ENCODE measurements at regions not wholly inside any gene's neighbourhood (a gene's known extent, or its start where the extent isn't known, plus 50 kb on each side); places are given as distances from the start of the nearest gene placed in this dataset.

DNA sequence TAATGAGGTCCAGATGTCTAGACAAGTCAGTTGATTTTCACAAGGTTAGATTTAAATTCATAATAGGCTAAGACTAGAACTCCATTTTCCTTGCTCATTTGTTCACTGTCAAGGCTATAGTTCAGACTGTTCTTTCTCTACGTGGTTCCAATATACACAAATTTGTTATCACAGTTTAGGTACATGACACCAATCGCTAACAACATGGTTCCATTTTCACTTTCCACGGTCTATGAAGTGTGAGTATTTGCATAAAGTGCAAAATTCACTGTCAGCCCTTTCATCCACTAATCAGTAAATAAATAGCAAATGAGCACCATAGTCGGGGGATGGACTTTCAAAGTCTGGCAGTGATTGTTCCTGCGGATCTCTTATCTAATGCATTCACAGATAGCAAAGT, 315.7 kb upstream of the SPOCK3 start:
- peaks cover 3% of the 10 kb centered on the region for H3K9me3 Mint-ChIP-seq
- H3K4me3 Mint-ChIP-seq = no peak overlapping the region
- no peaks in the 10 kb centered on the region for H3K27me3 Mint-ChIP-seq
- no peak for ATAC-seq (ENCODE audit: low read depth)
- H3K4me1 Mint-ChIP-seq = no peaks in the 10 kb centered on the region
- H3K27ac Mint-ChIP-seq = no peak overlapping the region
- no peak for DNase-seq (ENCODE audit: low spot score in 2 of 2)
- no peaks in the 10 kb centered on the region for H3K36me3 Mint-ChIP-seq

DNA sequence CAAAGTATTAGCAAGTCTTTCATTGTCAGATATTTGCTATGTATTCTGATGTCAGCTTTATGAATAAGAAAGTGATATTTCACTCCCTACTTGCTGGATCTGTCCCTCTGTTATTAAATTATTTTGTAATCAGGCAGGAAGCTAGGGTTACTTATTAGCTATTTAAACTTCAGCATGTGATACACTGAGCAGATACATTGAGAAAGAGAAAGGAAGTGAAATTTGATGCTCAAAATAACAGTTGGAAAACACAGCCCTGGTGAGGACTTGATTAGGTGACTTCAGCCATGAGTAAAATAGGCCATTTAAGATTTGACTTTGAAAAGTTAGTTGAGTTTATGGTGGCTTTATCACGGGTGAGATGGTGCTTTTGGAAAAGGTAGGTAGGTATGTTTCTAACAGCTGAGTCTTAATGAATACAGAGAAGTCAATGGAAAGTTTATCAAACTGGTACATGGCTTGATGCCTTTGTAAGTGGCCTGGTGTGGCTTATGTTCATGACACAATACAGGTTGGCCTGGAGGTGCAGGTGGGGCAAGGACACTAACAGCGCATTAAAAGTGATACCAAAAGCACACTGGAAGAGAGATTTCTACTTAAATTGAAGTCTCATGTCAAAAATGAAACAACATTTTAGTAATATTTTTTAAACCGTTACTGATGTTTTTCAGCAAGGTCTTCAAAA, 321.2 kb upstream of the SPOCK3 start:
- Mint-ChIP-seq H3K27ac (no peak overlapping the region), H3K4me1 (no peaks in the 10 kb centered on the region), H3K4me3 (no peak overlapping the region), H3K27me3 (no peaks in the 10 kb centered on the region), H3K9me3 (peaks cover 6% of the 10 kb centered on the region), H3K36me3 (no peaks in the 10 kb centered on the region)
- DNase-seq (ENCODE audit: low spot score in 2 of 2) = no peak
- no peak for ATAC-seq (ENCODE audit: low read depth)

- DNase-seq (ENCODE audit: low spot score in 2 of 2) (no peak), ATAC-seq (ENCODE audit: low read depth) (no peak)
- no peaks in the 10 kb centered on the region for H3K36me3 Mint-ChIP-seq
- no peaks in the 10 kb centered on the region for H3K27me3 Mint-ChIP-seq
- no peak overlapping the region for H3K27ac Mint-ChIP-seq
- no peaks in the 10 kb centered on the region for H3K4me1 Mint-ChIP-seq
- peaks cover 3% of the 10 kb centered on the region for H3K9me3 Mint-ChIP-seq
- H3K4me3 Mint-ChIP-seq = no peak overlapping the region
Observed at GRCh38 chr4:167578906-167579305, 344.6 kb upstream of the SPOCK3 start.

GRCh38 chr4:167581449-167581965, 347.2 kb upstream of the SPOCK3 start:
- Mint-ChIP-seq H3K36me3 (no peaks in the 10 kb centered on the region), H3K27me3 (no peaks in the 10 kb centered on the region), H3K27ac (no peak overlapping the region)

DNA sequence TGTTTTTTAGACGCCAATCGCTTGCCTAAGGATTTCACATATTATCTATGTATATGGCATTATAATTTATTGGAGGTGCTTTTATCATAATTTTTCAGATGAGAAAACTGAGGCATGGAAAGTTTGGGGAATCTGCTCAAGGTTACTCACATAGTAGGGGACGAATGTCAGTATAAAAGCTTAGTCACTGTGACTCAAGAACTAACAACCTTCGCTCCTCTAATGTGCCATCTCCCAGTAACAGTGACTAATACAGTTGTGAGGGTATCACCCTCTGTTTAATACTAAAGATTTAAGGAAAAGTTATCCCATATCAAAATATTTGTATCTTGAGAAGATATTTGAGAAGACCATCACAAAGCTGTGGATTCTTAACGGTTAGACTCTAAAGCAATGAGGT, 353.1 kb upstream of the SPOCK3 start:
- Mint-ChIP-seq H3K27ac (no peak overlapping the region), H3K36me3 (no peaks in the 10 kb centered on the region), H3K9me3 (peaks cover 5% of the 10 kb centered on the region), H3K4me1 (no peaks in the 10 kb centered on the region), H3K4me3 (no peak overlapping the region), H3K27me3 (no peaks in the 10 kb centered on the region)
- ATAC-seq (ENCODE audit: low read depth) (no peak), DNase-seq (ENCODE audit: low spot score in 2 of 2) (no peak)

More at GRCh38 chr4:167581449-167581965, 347.2 kb upstream of the SPOCK3 start:
- Mint-ChIP-seq H3K4me3 (no peak overlapping the region), H3K4me1 (no peaks in the 10 kb centered on the region), H3K9me3 (peaks cover 6% of the 10 kb centered on the region)
- ATAC-seq (ENCODE audit: low read depth) = no peak
- DNase-seq (ENCODE audit: low spot score in 2 of 2) = no peak

GRCh38 chr4:167595898-167596297, 361.6 kb upstream of the SPOCK3 start:
- Mint-ChIP-seq H3K27me3 (no peaks in the 10 kb centered on the region), H3K36me3 (no peaks in the 10 kb centered on the region), H3K9me3 (peaks cover 2% of the 10 kb centered on the region), H3K27ac (no peak overlapping the region), H3K4me1 (no peaks in the 10 kb centered on the region), H3K4me3 (no peak overlapping the region)
- DNase-seq (ENCODE audit: low spot score in 2 of 2) (no peak), ATAC-seq (ENCODE audit: low read depth) (no peak)

DNA sequence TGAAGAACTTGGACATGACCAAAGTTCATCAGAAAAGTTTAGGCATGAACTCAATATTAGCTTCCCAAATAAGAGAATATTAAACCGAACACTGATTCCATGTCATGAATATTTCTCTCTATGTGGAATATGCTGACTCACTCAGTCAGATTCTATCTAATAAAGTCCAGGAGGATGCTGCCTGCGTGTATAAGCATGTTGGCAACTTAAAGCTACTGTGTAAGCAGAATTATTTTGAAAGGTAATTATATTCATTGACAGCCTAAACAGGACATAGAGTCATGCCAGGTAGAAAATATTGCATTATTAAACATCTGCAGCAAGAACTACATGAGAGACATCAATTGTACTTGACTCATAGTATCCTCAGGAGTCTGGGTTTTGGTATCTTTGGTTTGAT, 367.9 kb upstream of the SPOCK3 start:
- DNase-seq (ENCODE audit: low spot score in 2 of 2) = no peak
- no peak overlapping the region for H3K4me3 Mint-ChIP-seq
- no peaks in the 10 kb centered on the region for H3K27me3 Mint-ChIP-seq
- H3K9me3 Mint-ChIP-seq = peaks cover 2% of the 10 kb centered on the region
- H3K4me1 Mint-ChIP-seq = no peaks in the 10 kb centered on the region
- no peak for ATAC-seq (ENCODE audit: low read depth)
- no peaks in the 10 kb centered on the region for H3K36me3 Mint-ChIP-seq
- no peak overlapping the region for H3K27ac Mint-ChIP-seq

DNA sequence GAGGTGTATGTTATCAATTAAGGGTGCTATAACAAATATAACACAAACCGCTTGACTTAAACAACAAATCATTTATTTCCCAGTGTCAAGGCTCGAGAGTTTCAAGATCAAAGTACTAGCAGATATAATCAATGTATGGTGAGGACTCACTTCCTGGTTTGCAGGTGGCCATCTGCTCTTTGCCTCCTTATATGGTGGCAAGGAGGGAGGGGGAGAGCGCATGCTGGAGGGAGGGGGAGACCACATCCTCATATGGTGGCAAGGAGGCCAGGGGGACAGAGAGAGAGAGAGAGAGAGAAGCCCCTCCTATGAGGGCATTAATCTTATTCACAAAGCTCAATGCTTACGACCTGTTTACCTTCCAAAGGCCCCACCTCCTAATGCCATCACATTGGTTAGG, 372.3 kb upstream of the SPOCK3 start:
- Mint-ChIP-seq H3K27me3 (no peaks in the 10 kb centered on the region), H3K27ac (no peak overlapping the region), H3K4me1 (no peaks in the 10 kb centered on the region), H3K9me3 (peaks cover 2% of the 10 kb centered on the region), H3K4me3 (no peak overlapping the region), H3K36me3 (no peaks in the 10 kb centered on the region)
- DNase-seq (ENCODE audit: low spot score in 2 of 2) (no peak), ATAC-seq (ENCODE audit: low read depth) (no peak)

GRCh38 chr4:167613381-167613780, 379.1 kb upstream of the SPOCK3 start:
- peaks cover 3% of the 10 kb centered on the region for H3K9me3 Mint-ChIP-seq
- no peak for ATAC-seq (ENCODE audit: low read depth)
- DNase-seq (ENCODE audit: low spot score in 2 of 2) = no peak
- no peak overlapping the region for H3K27ac Mint-ChIP-seq
- no peaks in the 10 kb centered on the region for H3K27me3 Mint-ChIP-seq
- H3K4me1 Mint-ChIP-seq = no peaks in the 10 kb centered on the region
- H3K4me3 Mint-ChIP-seq = no peak overlapping the region
- no peaks in the 10 kb centered on the region for H3K36me3 Mint-ChIP-seq

DNA sequence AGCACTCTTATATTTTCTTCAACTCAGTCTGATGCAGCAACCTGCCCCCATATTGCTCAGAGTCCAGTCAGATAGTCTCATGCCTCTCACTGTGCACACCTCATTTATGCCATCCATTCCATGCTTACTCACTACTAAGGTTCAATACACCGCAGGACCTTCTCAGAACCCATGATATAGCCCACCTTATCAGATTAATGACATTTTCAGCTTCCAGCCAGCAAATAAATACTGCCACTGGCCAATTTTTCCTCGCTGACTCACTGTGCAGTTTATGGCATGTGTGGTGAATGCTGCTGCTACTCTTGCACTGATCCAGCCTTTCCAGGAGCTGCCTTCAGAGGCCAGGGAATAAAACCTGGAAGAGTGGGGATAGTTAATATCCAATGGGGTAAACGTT, 380.6 kb upstream of the SPOCK3 start:
- no peak for ATAC-seq (ENCODE audit: low read depth)
- DNase-seq (ENCODE audit: low spot score in 2 of 2) = no peak
- Mint-ChIP-seq H3K4me1 (no peaks in the 10 kb centered on the region), H3K27me3 (no peaks in the 10 kb centered on the region), H3K4me3 (no peak overlapping the region), H3K36me3 (no peaks in the 10 kb centered on the region), H3K27ac (no peak overlapping the region), H3K9me3 (peaks cover 3% of the 10 kb centered on the region)

GRCh38 chr4:167616476-167616875, 382.2 kb upstream of the SPOCK3 start:
- DNase-seq (ENCODE audit: low spot score in 2 of 2) (no peak), ATAC-seq (ENCODE audit: low read depth) (no peak)
- H3K36me3 Mint-ChIP-seq = no peaks in the 10 kb centered on the region
- H3K27me3 Mint-ChIP-seq = no peaks in the 10 kb centered on the region
- H3K4me3 Mint-ChIP-seq = no peak overlapping the region
- no peaks in the 10 kb centered on the region for H3K4me1 Mint-ChIP-seq
- no peak overlapping the region for H3K27ac Mint-ChIP-seq
- peaks cover 3% of the 10 kb centered on the region for H3K9me3 Mint-ChIP-seq

GRCh38 chr4:167622481-167623240, 388.4 kb upstream of the SPOCK3 start:
- ATAC-seq (ENCODE audit: low read depth) (no peak), DNase-seq (ENCODE audit: low spot score in 2 of 2) (peak in 1 of 2 donors; percentile 10)
- no peaks in the 10 kb centered on the region for H3K27me3 Mint-ChIP-seq
- no peaks in the 10 kb centered on the region for H3K36me3 Mint-ChIP-seq
- H3K27ac Mint-ChIP-seq = no peak overlapping the region
- no peaks in the 10 kb centered on the region for H3K9me3 Mint-ChIP-seq
- no peak overlapping the region for H3K4me3 Mint-ChIP-seq
- no peaks in the 10 kb centered on the region for H3K4me1 Mint-ChIP-seq

DNA sequence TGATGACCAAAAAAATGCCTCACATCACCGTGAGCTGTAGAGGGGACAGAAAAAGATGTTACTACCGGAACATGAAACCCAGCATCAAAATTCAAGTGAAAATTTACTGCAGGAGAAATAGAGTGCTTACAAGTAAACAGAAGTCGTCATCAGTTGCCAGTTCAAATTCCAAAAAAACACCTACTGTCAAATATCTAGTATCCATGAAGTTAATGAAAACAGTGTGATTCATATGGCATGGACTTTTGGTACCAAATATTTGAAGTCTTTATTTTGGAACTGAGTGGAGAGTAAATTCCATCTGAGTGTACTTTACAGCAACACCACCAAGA, 388.9 kb upstream of the SPOCK3 start:
- no peaks in the 10 kb centered on the region for H3K27me3 Mint-ChIP-seq
- H3K4me3 Mint-ChIP-seq = no peak overlapping the region
- no peak overlapping the region for H3K27ac Mint-ChIP-seq
- DNase-seq (ENCODE audit: low spot score in 2 of 2) = no peak
- H3K36me3 Mint-ChIP-seq = no peaks in the 10 kb centered on the region
- H3K9me3 Mint-ChIP-seq = no peaks in the 10 kb centered on the region
- no peak for ATAC-seq (ENCODE audit: low read depth)
- H3K4me1 Mint-ChIP-seq = no peaks in the 10 kb centered on the region

DNA sequence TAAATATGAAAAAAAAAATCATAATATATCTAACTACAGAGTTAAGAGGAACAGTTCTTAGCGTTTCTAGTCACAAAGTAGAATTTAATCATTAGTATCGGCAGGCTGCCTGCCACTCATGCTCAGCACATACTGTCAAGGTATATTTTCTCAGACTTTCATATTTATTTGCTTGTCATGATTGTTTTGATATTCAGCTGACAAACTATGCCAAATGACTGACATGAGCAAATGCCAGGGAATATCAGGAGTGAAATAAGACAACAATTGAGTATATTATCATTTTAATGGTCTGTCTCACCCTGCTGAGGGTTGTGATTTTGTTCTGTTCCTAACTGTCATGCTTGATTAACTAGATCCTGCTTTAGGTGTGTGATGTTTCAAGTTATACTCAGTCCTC, 395.0 kb upstream of the SPOCK3 start:
- DNase-seq (ENCODE audit: low spot score in 2 of 2) (no peak), ATAC-seq (ENCODE audit: low read depth) (no peak)
- H3K27ac Mint-ChIP-seq = no peak overlapping the region
- peaks cover 1% of the 10 kb centered on the region for H3K9me3 Mint-ChIP-seq
- no peaks in the 10 kb centered on the region for H3K27me3 Mint-ChIP-seq
- H3K4me1 Mint-ChIP-seq = no peaks in the 10 kb centered on the region
- no peak overlapping the region for H3K4me3 Mint-ChIP-seq
- H3K36me3 Mint-ChIP-seq = no peaks in the 10 kb centered on the region

DNA sequence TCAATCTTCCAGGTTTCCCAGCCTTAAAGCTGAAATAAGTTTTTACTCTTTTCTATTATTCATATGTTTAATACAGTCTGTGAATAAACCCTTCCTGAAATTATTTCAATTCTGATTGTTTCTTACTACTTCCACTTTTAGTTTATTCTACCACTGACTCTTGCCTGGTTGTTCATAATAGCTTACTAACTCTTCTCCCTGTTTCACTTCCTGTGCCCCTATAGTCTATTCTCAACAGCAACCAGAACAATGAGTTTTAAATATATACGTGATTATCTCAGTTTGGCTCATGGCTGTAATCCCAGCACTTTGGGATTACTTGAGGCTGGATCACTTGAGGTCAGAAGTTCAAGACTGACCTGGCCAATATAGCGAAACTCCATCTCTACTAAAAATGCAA, 408.0 kb upstream of the SPOCK3 start:
- no peak for DNase-seq (ENCODE audit: low spot score in 2 of 2)
- Mint-ChIP-seq H3K27me3 (no peaks in the 10 kb centered on the region), H3K4me3 (no peak overlapping the region), H3K27ac (no peak overlapping the region), H3K36me3 (no peaks in the 10 kb centered on the region), H3K4me1 (no peaks in the 10 kb centered on the region), H3K9me3 (peaks cover 5% of the 10 kb centered on the region)
- ATAC-seq (ENCODE audit: low read depth) = no peak
